ENCODE measurements at regions not wholly inside any gene's neighbourhood (a gene's known extent, or its start where the extent isn't known, plus 50 kb on each side); places are given as distances from the start of the nearest gene placed in this dataset.

GRCh38 chr2:41504532-41504931 lies 543.3 kb upstream of the PKDCC start:
- no peak for TF ChIP-seq CTCF (IDR thresholded peaks at IDR 0.05)
- TF ChIP-seq POLR2A (IDR thresholded peaks at IDR 0.05) = no peak

Data from thyroid gland (tissue), 4 donors.